GM23338 (cell line): ENCODE measurements at regions not wholly inside any gene's neighbourhood (a gene's known extent, or its start where the extent isn't known, plus 50 kb on each side); places are given as distances from the start of the nearest gene placed in this dataset.

ENCODE experiments used
- ATAC-seq: fragments of 200-7000 bp; cut with Tn5 transposase; 3 replicates; pipeline ENCODE4 v1.9.1; 2020
- DNase-seq: peaks from one replicate; pipeline ENCODE4 v3.0.0-alpha.2; 2015; ENCODE audit warnings: low spot score
- H2AFZ ChIP-seq: fragments of 200-600 bp; sonication (generic); 2 replicates; pipeline ENCODE4 v1.8.0; 2016; ENCODE audit warnings: antibody characterized with exemption, mild to moderate bottlenecking, moderate library complexity
- H3F3A ChIP-seq: fragments of 200-600 bp; sonication (generic); replicated peaks from 2 replicates; pipeline ENCODE4 v1.8.0; 2017; ENCODE audit warnings: antibody characterized with exemption, mixed run types, low read depth
- H3K27ac ChIP-seq: fragments of 200-600 bp; sonication (generic); 2 replicates; pipeline ENCODE4 v1.6.1; 2016; ENCODE audit warnings: low read depth
- H3K27me3 ChIP-seq: fragments of 200-600 bp; sonication (generic); 2 replicates; pipeline ENCODE4 v1.8.0; 2016; ENCODE audit warnings: mild to moderate bottlenecking, mixed run types, moderate library complexity; ENCODE audit not compliant: insufficient read depth
- H3K36me3 ChIP-seq: fragments of 200-600 bp; sonication (generic); 2 replicates; pipeline ENCODE4 v1.8.0; 2016; ENCODE audit warnings: mild to moderate bottlenecking; ENCODE audit not compliant: insufficient read depth
- H3K4me1 ChIP-seq: fragments of 200-600 bp; sonication (generic); 2 replicates; pipeline ENCODE4 v1.8.0; 2016; ENCODE audit warnings: mild to moderate bottlenecking, moderate library complexity; ENCODE audit not compliant: insufficient read depth
- H3K4me2 ChIP-seq: fragments of 200-600 bp; sonication (generic); 2 replicates; pipeline ENCODE4 v1.7.1; 2017; ENCODE audit warnings: mixed run types
- H3K4me3 ChIP-seq: fragments of 200-600 bp; sonication (generic); 2 replicates; pipeline ENCODE4 v1.6.1; 2016; ENCODE audit warnings: mixed run types
- H3K79me2 ChIP-seq: fragments of 200-600 bp; sonication (generic); replicated peaks from 2 replicates; pipeline ENCODE4 v1.8.0; 2017; ENCODE audit warnings: mild to moderate bottlenecking; ENCODE audit not compliant: insufficient read depth
- H3K9me2 ChIP-seq: fragments of 200-600 bp; sonication (generic); 2 replicates; pipeline ENCODE4 v1.8.0; 2017; ENCODE audit not compliant: insufficient read depth
- H4K20me1 ChIP-seq: fragments of 200-600 bp; sonication (generic); replicated peaks from 2 replicates; pipeline ENCODE4 v1.8.0; 2017; ENCODE audit warnings: mild to moderate bottlenecking; ENCODE audit not compliant: insufficient read depth
- H3K27ac Mint-ChIP-seq: 2 replicates; pipeline ENCODE4 v1.8.0; 2020; ENCODE audit warnings: inconsistent platforms, mild to moderate bottlenecking, moderate library complexity, mixed read lengths
- H3K27me3 Mint-ChIP-seq: 3 replicates; pipeline ENCODE4 v1.8.0; 2022; ENCODE audit warnings: low read depth, mild to moderate bottlenecking, moderate library complexity, mixed read lengths, inconsistent platforms; ENCODE audit not compliant: insufficient read depth, poor library complexity
- H3K36me3 Mint-ChIP-seq: 3 replicates; pipeline ENCODE4 v1.8.0; 2021; ENCODE audit warnings: low read depth, mild to moderate bottlenecking, inconsistent platforms, moderate library complexity, mixed read lengths
- H3K4me1 Mint-ChIP-seq: 3 replicates; pipeline ENCODE4 v1.8.0; 2020; ENCODE audit warnings: mild to moderate bottlenecking, inconsistent platforms, mixed read lengths
- H3K4me3 Mint-ChIP-seq: 3 replicates; pipeline ENCODE4 v1.8.0; 2021; ENCODE audit warnings: moderate library complexity, mild to moderate bottlenecking, inconsistent platforms, mixed read lengths
- H3K9me3 Mint-ChIP-seq: 3 replicates; pipeline ENCODE4 v1.8.0; 2020; ENCODE audit warnings: moderate library complexity, mild to moderate bottlenecking, inconsistent platforms, mixed read lengths
- CREB1 ChIP-seq: fragments of 250-450 bp; sonication (Bioruptor Pico); IDR thresholded peaks from 2 replicates; pipeline ENCODE4 v1.5.0; 2020; ENCODE audit warnings: low read depth, mild to moderate bottlenecking, moderate library complexity

GRCh38 chr18:22253156-22253555 is 83.8 kb downstream of the GATA6 start:
- no peak overlapping the region for H2AFZ ChIP-seq
- H3K4me1 Mint-ChIP-seq = peaks cover 7% of the 10 kb centered on the region
- no peak for DNase-seq
- H3K4me1 ChIP-seq = no peaks in the 10 kb centered on the region
- H3K79me2 ChIP-seq = no peaks in the 10 kb centered on the region
- H3K36me3 ChIP-seq = no peaks in the 10 kb centered on the region
- no peaks in the 10 kb centered on the region for H3K36me3 Mint-ChIP-seq
- TF ChIP-seq CREB1 (CRISPR knock-in tag) = no peak
- H3K27me3 Mint-ChIP-seq = peaks cover 10% of the 10 kb centered on the region
- no peak for ATAC-seq
- no peak overlapping the region for H3K27ac Mint-ChIP-seq
- no peak overlapping the region for H3K4me3 Mint-ChIP-seq
- no peaks in the 10 kb centered on the region for H4K20me1 ChIP-seq
- H3K4me2 ChIP-seq = no peak overlapping the region
- no peak overlapping the region for H3K4me3 ChIP-seq
- no peaks in the 10 kb centered on the region for H3K9me2 ChIP-seq
- no peak overlapping the region for H3K27ac ChIP-seq
- H3K9me3 Mint-ChIP-seq = no peaks in the 10 kb centered on the region
- no peaks in the 10 kb centered on the region for H3F3A ChIP-seq
- H3K27me3 ChIP-seq = no peaks in the 10 kb centered on the region
